Pons (tissue), 1 donor: ENCODE measurements at regions not wholly inside any gene's neighbourhood (a gene's known extent, or its start where the extent isn't known, plus 50 kb on each side); places are given as distances from the start of the nearest gene placed in this dataset.
A peak's percentile ranks its signal among the peaks of the same experiment; 100 is the strongest.

Source experiments
- DNase-seq: peaks from one replicate; pipeline ENCODE4 v3.0.0-alpha.2; 2016; ENCODE audit warnings: low spot score

DNA sequence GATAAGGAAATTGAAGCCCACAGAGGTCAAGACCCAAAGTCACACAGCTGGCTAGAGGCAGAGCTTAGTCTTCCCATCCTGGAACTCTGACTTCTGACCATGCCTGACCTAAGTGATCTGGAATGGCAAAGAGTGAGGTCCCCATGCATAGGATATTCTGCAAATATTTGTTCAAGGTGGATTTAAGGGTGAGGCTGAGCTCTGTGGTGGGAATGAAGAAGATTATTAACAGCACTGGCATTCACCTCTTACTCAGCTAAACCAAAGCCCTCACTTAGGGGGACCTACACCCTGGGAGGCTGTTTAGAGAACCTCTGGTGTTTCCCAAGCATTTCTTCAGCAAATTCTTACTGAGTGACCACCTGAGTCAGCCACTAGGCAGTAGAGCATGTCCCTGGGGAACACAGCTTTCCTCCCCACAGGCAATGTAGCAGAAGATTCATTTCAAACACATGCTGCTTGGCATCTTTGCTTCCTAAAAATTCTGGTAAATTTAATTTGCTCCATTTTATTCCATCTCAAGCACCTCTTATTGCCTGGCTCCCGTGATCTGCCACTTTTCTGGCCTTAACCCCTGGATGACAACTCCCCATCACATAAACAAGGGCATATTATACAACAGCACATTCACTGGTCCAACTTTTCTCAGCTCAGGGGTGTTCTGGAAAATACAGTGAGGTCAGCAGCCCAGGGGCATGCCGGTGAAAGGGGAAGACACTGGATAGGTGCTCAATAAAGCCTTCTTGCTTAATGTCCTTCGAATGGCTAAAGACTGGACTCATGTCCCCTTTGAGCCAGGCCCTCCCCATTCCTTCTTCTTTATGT lies 176.0 kb downstream of the ABHD5 start:
- no peak for DNase-seq

DNA sequence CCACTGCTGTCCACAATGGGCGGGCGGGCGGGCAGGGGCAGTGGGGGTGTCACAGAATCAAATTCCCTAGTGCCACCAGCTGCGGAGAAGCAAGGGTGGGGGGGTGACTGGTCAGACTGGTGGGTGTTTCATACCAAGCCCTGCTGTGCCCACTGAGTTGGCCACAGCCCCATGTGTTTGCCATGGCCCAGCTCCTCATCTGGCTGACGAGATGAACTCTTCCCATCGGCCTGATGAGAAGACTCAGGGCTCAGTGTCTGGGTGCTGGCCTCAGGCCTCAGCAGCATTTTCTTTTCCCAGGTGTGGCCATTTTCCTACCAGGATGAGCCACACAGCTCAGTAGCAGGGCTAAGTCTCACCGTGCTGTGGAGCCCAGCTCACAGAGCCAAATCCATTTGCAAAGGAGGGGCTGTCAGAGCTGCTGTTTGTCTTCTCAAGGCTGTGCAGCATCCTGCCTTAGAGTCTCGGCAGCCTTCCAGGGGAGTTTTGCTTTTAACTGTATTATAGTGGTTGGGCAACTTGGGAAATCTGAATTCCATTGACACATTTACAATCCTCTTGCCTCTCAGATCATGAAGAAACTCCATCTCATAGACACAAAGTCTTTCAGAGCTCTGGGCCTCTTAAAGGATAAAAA lies 176.8 kb downstream of the ABHD5 start:
- DNase-seq = no peak

DNA sequence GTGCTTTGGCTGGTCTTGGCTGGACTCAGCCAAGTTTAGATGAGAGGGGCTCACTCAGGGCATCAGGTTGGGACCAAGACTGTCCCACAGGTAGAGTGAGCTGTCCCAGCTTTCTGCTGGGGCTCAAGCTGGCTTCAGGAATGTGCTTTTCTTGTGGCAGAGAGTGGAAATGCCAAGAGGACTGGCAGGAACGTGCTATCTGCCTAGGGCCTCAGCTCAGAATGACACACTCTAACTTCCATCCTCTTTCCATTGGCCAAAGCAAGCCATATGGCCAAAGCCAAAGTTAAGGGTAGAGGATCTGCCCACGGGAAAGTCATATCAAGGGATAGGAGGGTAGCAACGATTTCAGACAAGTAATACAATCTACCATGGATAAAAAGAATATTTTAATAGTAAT lies 178.8 kb downstream of the ABHD5 start:
- no peak for DNase-seq

DNA sequence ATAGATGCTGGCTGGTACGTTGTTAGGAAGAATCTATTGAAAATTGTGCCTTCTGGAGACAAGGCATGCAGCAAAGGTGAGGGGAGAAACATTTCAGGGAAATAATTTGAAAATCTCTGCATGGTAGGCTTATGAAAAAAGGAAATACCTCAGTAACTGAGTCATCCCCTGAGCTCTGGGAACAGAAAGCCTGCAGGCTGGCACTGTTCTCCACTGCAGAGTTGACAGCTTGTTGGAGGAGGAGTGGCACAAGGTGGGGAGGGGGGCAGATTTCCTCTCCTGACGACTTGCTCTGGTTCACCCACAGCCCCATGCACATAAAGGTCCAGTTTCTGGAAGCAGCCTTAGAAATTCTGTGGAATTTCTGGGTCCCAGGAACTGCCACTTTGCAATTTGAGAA lies 179.4 kb downstream of the ABHD5 start:
- no peak for DNase-seq

DNA sequence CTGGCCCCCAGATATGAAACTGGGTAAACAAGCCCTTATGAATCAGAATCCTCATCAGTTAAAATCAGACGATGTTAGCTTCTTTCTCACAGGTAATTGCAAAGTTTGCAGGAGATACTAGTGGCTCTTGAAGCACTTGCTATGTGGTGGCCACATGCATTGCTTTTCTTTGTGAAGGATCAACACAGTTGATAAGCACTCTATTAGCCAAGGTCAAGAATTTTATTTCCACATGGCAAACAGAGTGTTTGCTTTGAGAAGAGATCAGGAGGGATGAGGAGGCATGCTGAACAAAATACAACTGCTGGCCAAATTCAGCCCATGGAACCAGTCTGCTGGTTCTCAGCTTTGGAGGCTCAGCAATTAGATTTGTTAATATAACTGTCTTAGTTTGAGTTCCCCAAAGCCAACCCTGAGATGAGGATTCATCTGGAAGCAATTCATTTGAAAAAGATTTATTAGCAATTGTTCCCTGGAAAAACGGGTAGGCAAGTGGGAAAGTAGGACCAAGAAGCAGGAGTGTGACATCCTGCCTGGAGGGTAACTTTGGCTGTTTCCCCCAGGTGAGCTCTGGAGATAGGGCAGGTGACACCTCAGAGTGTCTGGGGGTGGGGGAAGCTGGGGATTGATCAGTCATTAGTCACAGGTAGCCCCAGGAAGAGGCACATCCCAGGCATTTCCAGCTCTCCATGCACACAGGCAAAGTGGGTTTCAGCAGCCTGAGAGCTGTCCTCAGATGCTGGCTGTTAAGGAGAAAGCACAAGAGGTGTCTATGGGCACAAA lies 180.3 kb downstream of the ABHD5 start:
- DNase-seq = no peak

DNA sequence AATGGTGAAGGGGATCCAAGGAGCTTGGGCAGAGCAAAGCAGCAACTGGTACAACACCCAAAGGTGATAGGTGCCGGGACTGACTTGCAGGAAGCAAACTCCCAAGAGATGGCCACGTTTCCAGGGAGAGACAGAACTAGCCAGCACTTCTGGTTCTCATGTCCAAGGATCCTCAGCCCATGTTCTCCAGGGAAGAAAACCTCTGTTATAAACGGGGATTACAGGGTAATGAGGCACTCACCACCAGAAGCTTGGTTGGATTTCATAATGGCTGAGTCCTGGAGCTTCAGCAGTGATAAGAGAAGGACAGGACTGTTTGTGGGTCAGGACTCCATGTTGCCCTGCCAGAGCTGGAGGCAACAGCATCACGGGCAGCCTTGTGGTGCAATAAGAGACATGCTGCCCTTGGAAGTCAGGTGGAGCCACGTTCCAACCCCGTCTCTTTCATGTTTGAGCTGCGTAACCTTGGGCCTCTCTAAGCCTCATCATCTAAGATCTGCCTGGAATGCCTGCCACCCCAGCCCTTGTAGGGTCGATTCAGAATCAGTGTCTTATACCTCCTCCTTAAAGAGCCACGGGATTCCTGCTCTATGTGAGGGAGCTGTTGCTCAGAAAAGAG lies 181.0 kb downstream of the ABHD5 start:
- DNase-seq = no peak

DNA sequence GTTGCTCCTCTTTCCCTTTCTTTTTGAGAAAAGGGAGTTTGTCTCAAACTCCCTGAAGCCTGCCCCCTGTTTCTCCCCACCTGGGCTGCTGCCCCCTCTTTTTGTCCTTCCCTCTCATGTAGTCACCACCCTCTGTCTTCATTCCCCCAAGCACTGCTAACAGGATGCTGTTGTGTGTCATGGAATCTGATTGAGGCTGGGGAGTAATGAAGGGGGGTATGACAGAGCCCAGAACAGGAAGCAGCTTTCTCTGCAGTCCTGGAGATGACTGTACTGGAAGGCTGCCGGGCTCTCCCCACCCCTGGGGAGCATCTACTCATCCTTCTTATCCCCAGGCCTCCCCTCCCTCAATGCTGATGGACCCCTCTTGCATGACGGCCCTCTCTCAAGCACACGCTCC lies 181.6 kb downstream of the ABHD5 start:
- no peak for DNase-seq

DNA sequence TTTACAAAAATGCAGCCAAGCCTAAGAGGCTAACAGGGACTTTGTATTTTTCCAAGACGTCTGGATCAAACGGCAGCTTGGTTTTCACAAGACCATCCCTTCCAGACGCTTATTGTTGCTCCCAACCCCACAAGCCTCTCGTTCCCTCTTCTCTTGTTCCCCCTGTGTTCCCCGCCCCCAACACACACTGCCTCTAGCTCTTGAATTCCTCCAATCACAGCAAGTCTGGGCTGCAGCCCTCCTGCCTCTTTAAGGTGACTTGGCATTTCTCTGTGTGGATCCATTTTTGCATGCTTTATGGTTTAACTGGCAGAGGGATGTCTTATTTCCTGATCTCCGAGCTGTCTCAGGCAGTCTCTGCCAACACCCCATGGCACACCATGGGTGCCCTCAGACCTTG lies 182.2 kb downstream of the ABHD5 start:
- DNase-seq = no peak

DNA sequence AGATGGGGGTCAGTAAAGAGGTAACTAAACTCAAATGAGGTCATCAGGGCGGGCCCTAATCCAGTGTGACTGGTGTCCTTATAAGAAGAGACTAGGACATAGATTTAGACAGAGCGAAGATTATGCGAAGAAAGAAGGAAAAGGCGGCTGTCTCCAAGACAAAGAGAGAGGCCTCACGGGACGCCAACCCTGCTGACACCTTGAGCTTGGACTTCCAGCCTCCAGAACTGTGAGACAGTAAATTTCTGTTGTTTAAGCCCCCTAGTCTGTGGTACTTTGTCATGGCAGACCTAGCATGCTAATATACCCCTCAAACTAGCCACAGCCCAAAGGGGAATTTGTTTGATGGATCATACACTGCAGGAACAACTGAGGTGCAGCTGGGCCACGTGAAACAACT lies 183.0 kb downstream of the ABHD5 start:
- DNase-seq = no peak

DNA sequence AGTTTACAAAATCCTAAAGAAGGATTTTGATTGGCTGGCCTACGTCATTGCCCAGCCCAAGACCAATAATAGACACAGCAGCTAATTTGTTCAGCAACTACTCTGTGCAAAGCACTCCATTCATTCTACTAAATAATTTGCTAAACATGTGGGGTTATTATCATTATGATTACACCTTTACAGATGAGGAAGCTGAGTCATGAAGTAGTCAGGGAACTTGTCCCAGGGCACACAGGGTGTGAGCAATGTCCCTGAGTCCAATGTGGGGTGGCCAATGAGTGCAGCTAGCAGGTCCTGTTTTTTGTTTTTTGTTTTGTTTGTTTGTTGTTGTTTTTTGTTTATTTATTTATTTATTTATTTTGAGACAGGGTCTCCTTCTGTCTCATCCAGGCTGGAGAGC lies 183.6 kb downstream of the ABHD5 start:
- DNase-seq = no peak

DNA sequence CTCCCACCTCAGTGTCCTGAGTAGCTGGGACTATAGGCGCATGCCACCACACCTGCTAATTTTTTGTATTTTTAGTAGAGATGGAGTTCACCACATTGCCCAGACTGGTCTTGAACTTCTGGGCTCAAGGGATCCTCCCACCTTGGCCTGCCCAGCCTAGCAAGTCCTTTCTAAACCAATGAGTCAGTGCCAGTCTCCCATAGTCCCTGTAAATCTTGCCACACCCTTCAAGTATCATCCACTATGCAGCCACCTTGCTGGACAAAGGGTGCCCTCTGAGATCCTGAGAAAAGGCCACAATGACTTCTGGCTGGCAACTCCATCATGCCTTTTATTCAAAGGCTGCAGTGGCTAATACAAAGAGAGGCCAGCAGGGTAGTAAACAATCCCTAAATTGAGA lies 184.0 kb downstream of the ABHD5 start:
- no peak for DNase-seq

DNA sequence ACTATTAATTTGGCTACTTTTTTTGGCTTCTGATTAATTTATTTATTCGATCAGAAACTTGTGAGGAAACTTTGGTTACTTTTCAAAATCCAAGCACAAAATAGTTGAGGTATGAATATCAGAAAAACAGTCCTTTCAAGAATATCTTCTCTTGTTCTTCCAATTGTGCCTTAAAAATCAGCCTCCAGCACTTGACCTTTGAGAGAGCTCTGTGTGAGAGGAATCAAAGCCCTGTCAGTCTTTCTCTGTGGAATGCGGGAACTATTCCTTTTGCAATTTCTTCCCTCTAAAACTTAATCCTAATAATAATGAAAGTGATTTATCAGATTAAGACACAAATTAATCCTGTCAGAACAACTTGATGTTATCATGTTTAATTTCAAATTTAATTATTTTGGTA lies 185.9 kb downstream of the ABHD5 start:
- DNase-seq = no peak

DNA sequence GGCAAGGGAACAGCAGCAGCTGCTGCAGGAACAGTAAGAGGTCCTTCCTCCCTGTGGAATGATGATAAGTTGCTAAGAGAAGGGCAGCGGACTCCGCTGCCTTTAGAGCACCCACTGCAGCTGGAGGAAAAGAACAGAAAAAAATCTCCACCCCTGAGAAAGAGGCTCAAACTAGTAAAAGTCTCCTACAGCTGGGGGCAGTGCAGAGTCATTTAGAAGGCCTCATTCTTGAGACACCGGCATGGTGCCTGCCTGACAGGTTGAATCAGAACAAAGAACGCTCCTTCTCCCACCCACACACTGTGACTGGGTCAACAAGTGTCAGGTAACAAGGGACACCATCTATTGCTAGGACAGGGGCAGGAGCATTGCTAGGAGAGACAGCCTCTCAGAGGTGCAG lies 188.4 kb downstream of the ABHD5 start:
- no peak for DNase-seq

DNA sequence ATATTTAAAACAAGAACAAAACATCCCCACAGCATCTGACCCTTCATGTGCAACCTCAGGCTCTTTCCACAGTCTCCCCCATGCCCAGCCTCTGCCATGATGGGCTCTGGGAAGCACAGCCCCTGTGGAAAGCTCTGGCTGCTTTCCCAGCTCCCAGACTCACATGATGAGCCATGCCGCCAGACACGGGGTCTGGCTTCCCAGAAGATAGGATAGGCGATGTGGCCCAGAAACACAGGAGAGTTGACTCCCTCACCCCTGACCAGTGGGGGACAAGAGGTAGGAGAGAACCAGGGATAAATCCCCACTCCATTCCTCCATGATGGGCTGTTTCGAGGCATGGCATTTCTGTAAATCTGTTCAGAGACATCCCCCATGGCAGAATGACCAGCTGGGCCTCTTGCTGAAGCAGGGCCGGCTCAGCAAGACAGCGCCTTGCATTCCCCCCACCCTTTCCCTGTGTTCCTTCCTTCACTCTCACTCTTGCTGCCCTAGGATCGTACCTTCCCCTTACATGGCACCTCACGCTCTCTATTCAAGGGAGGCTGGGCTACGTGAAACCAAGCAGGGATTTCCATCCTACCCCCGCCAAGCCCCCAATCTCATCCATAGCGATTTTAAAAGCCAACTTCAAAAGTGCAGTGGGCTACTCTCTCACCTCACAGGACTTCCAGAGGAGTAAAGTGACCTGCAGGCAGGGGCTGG lies 192.4 kb downstream of the ABHD5 start:
- DNase-seq = no peak

DNA sequence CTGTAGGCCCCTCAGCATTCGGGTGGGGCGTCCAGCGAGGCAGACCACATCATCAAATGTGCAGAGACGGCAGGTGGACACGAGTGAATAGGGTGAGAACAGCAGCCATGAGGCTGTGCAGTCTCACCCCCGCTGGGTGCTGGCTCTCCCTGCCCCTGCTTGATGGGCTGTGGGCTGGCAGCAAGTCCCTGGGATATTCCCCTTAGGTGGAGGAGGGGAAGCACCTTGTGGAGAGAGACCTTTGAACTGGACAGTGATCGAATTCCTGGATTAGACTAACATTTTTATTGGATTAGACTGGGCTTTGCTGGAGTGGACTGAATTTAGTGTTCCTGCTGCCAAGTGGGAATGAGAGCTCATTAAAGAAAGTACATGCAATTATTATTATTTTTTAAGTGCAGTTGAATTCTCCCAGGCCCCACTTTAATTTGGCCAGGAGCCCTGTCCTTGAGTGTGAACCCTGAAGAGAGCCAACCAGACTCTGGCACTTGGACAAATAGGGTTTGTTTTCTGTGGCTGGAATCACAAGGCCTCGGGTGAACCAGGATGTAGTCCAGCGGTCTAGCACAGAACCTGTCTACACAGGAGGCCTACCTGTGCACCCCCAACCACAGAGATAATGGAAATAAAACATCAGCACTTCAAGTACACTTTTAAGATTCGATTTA lies 193.1 kb downstream of the ABHD5 start:
- peak; percentile 26 for DNase-seq

DNA sequence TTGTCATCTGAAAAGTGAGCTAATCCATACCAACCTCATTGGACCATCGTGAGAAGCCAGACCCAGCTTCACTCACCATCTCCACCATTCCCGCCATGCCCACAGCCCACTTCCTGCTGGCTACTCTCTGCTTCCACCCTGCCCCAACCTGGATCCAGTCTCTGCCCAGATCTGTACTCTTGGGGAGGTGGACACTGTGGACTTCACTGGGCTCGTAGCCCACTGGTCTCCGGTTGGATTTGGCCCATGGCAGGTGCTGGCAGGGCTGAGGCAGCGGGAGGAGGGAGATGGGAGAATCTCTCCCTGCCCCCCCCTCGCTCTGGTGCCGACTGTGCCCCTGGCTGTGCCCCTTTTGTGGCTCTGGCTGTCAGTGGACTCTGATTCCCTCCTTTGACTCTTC lies 193.8 kb downstream of the ABHD5 start:
- no peak for DNase-seq

DNA sequence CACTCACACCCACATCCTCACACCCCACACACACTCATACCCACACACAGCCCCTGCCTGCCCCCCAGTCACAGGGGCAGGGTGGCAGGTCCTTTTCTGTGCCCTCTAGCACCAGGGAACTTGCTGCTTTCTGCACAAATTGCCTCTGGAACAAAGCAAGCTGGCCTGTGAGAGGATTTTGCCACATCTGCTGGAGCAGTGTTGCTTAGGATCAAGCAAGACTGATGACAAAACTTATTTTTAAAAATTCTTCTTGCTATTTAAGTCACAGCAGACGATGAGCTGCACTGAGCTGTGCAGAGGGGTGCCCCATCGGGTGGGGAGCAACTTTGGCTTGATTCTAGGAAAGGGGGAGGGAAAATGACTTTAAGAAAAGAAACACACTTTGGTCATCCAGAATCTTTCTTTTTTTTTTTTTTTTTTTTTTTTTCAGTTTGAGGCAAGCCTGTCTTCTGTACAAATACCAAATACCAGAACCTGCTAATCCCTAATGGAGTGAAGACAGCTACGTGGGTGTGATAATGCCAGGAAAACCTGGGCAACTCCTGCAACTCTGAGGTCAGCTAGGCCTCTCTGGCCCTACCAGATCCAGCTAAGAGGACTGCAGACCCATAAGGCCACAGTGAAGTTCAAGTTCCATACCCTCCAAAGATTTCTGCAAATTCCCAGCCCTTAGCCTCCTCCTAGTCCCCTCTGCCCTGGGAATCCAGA lies 195.3 kb downstream of the ABHD5 start:
- DNase-seq = no peak

DNA sequence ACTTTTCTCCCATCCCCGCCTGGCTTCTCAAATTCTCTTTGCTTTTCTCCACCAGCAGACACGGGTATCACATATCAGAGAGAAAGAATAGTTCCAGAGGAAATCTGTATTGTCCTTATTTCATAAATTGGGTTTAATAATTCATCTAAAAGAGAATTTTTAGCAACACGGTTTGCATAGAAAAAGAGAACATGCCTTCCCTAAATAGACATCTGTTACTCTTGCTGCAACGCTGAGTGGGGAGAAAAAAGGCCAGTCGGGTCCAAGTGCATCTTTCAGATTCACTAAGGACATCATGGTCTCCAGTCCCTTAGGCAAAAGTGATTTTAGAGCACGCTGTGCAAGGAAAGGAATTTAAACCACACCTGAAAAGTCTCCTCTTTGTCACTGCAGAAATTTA lies 201.3 kb downstream of the ABHD5 start:
- DNase-seq = no peak

DNA sequence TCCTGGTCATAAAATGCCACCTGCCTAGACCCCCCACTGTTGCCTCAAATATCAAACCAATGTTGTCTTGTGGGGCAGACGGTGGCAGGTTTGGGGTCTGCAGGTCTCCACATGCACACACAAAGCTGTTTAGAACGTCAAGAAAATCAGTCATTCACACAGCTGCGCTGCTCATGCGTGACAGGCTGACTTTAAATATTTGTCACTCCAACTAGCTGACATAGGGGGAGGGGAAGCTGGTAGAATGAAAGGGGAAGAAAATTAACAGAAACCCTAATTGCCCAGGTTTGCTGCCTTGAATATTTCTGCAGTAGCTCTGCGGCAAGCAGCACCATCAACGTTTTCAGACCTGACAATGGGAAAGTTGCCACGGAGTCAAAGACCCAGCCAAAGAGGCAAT lies 201.8 kb downstream of the ABHD5 start:
- DNase-seq = no peak

DNA sequence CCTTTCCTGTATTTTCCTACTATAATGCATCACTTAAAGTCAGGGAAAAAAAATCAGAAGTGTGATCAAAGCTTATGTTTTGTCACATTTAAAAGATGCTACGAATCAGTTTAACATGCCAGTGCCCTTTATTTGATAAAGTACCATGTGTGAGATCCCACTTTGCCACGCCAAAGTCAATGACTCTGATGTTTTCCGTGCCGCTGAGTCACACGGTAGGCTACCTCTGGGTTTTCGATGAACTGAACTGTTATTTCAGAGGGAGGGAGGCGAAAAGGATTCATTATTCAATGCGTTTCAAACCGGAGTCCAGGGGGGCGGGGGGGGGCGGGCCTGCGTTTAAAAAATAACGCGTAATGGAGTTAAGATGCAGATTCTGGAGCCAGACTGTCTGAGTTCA lies 203.0 kb downstream of the ABHD5 start:
- no peak for DNase-seq
